Nephron progenitor cell (in vitro differentiated cells): ENCODE measurements at regions not wholly inside any gene's neighbourhood (a gene's known extent, or its start where the extent isn't known, plus 50 kb on each side); places are given as distances from the start of the nearest gene placed in this dataset.

ENCODE experiments used
- DNase-seq: peaks from one replicate; pipeline ENCODE4 v3.0.0; 2021
- H3K27ac Mint-ChIP-seq: 2 replicates; pipeline ENCODE4 v1.8.0; 2021; ENCODE audit warnings: mild to moderate bottlenecking, moderate library complexity, mixed read lengths
- H3K27me3 Mint-ChIP-seq: 2 replicates; pipeline ENCODE4 v1.8.0; 2021; ENCODE audit warnings: mild to moderate bottlenecking, low read depth, mixed read lengths; ENCODE audit not compliant: poor library complexity
- H3K36me3 Mint-ChIP-seq: 2 replicates; pipeline ENCODE4 v1.8.0; 2021; ENCODE audit warnings: low read depth, mixed read lengths
- H3K4me1 Mint-ChIP-seq: 2 replicates; pipeline ENCODE4 v1.8.0; 2021; ENCODE audit warnings: mixed read lengths
- H3K4me3 Mint-ChIP-seq: 2 replicates; pipeline ENCODE4 v1.8.0; 2021; ENCODE audit warnings: mild to moderate bottlenecking, moderate library complexity, mixed read lengths
- H3K9me3 Mint-ChIP-seq: 2 replicates; pipeline ENCODE4 v1.8.0; 2021; ENCODE audit warnings: mild to moderate bottlenecking, moderate library complexity, mixed read lengths
- CTCF ChIP-seq: fragments of 200-600 bp; sonication (generic); IDR thresholded peaks from 2 replicates; pipeline ENCODE4 v1.5.0; 2021; ENCODE audit warnings: antibody characterized with exemption

- H3K27ac Mint-ChIP-seq: no peak overlapping the region
- peaks cover 4% of the 10 kb centered on the region for H3K27me3 Mint-ChIP-seq
- no peak for TF ChIP-seq CTCF
Measured at GRCh38 chr16:77592021-77592420, 130.3 kb upstream of the NUDT7 start.

GRCh38 chr16:77594057-77594456 is 128.3 kb upstream of the NUDT7 start:
- H3K27ac Mint-ChIP-seq: no peak overlapping the region
- DNase-seq: no peak
- H3K4me1 Mint-ChIP-seq: peaks cover 55% of the 10 kb centered on the region
- peaks cover 7% of the 10 kb centered on the region for H3K36me3 Mint-ChIP-seq
- peaks cover 21% of the 10 kb centered on the region for H3K9me3 Mint-ChIP-seq
- peaks cover 13% of the 10 kb centered on the region for H3K27me3 Mint-ChIP-seq
- no peak overlapping the region for H3K4me3 Mint-ChIP-seq
- TF ChIP-seq CTCF: no peak

More at GRCh38 chr16:77592021-77592420, 130.3 kb upstream of the NUDT7 start:
- peaks cover 75% of the 10 kb centered on the region for H3K4me1 Mint-ChIP-seq
- H3K4me3 Mint-ChIP-seq: no peak overlapping the region
- peaks cover 3% of the 10 kb centered on the region for H3K36me3 Mint-ChIP-seq
- no peak for DNase-seq
- peaks cover 7% of the 10 kb centered on the region for H3K9me3 Mint-ChIP-seq

GRCh38 chr16:77594799-77595596 is 127.3 kb upstream of the NUDT7 start:
- H3K9me3 Mint-ChIP-seq: peaks cover 31% of the 10 kb centered on the region
- H3K36me3 Mint-ChIP-seq: peaks cover 12% of the 10 kb centered on the region
- H3K27me3 Mint-ChIP-seq: peaks cover 14% of the 10 kb centered on the region
- peaks cover 47% of the 10 kb centered on the region for H3K4me1 Mint-ChIP-seq
- peak; percentile 16 for DNase-seq
- peak overlapping the region; percentile 49 for H3K27ac Mint-ChIP-seq
- H3K4me3 Mint-ChIP-seq: peak overlapping the region; percentile 31
- no peak for TF ChIP-seq CTCF

GRCh38 chr16:77596261-77596660 is 126.1 kb upstream of the NUDT7 start:
- Mint-ChIP-seq H3K27me3 (peaks cover 14% of the 10 kb centered on the region), H3K4me1 (peaks cover 38% of the 10 kb centered on the region), H3K27ac (no peak overlapping the region), H3K9me3 (peaks cover 42% of the 10 kb centered on the region), H3K36me3 (peaks cover 22% of the 10 kb centered on the region), H3K4me3 (no peak overlapping the region)
- no peak for DNase-seq
- no peak for TF ChIP-seq CTCF

GRCh38 chr16:77599793-77600415 is 122.4 kb upstream of the NUDT7 start:
- no peak overlapping the region for H3K4me3 Mint-ChIP-seq
- no peak overlapping the region for H3K27ac Mint-ChIP-seq
- peak; percentile 16 for DNase-seq
- peaks cover 6% of the 10 kb centered on the region for H3K4me1 Mint-ChIP-seq
- peak; percentile 45 for TF ChIP-seq CTCF
- peaks cover 28% of the 10 kb centered on the region for H3K36me3 Mint-ChIP-seq
- peaks cover 59% of the 10 kb centered on the region for H3K9me3 Mint-ChIP-seq
- peaks cover 20% of the 10 kb centered on the region for H3K27me3 Mint-ChIP-seq
